CD4-positive, alpha-beta T cell treated with Interleukin-4 for 4 hours (primary cell): ENCODE measurements at regions not wholly inside any gene's neighbourhood (a gene's known extent, or its start where the extent isn't known, plus 50 kb on each side); places are given as distances from the start of the nearest gene placed in this dataset.
"Not testable (repeated sequence)": the region's sequence is repeated elsewhere in the genome, so short reads cannot be mapped to it uniquely, and the experiment has no call there.

Source experiments
- DNase-seq: peaks from one replicate; pipeline ENCODE4 v3.0.0-alpha.2; 2020

DNA sequence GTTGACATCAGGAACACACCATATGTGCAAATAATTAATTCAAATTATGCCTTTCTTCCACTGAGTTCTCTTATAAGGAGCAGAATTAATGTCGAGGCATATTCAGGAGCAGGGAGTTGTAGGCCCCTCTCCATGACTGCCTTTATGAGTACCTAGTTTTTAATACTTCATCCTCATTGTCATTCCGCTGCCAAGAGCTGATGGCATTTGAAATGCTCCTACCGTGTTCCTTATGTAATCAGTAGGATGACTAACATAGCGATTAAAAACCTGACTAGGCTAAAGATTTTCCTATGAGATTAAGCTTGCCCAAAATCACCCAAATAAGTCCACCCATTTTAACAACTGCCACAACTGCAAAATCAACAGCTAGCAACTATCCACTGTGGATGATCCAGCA lies 220.6 kb downstream of the DHX15 start:
- DNase-seq = no peak

DNA sequence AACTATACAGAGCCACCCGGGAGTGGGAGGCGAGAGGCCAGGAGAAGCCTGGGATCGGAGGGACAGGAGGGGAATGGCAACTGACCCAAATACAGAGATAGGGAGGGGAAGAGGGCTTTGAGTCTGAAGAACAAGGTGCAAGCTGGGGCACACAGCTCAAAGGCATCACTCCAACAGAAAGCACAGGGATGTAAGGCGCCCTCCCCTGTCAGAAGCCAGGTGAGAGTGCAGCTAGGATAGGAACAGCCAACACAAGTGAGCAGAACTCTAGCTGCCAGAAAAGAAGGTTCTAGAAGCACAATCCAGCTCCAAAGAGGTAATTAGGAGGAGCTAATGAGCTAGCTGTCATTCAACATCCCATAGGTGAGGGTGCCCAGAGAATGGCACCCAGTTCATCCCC lies 232.2 kb downstream of the DHX15 start:
- DNase-seq = no peak

DNA sequence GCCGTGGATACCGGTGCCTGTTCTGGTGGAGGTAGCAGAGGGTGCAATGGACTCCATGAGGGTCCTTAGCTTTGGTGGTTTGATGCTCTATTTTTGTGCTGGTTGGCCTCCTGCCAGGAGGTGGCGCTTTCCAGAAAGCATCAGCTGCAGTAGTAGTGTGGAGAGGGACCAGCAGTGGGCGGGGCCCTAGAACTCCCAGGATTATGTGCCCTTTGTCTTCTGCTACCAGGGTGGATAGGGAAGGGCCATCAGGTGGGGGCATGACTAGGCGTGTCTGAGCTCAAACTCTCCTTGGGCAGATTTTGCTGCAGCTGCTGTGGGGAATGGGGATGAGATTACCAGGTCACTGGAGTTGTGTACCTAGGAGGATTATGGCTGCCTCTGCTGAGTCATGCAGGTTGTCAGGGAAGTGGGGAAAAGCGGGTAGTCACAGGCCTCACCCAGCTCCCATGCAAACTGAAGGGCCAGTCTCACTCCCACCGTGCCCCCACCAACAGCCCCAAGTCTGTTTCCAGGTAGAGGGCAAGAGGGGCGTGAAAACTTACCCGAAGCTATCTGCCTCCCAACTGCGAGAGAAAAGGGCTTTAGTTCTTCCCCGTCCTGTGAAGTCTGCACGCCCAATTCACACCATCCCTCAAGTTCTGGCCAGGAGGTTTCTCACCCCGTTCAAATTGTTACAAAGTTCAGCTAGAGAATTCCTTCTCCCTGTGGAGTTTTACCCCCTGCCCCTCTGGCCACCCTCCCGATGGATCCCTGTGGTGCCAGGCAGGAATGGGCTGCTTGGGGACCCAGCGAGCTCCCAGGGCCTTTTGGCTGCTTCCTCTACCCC lies 235.0 kb downstream of the DHX15 start:
- DNase-seq = not testable (repeated sequence)

DNA sequence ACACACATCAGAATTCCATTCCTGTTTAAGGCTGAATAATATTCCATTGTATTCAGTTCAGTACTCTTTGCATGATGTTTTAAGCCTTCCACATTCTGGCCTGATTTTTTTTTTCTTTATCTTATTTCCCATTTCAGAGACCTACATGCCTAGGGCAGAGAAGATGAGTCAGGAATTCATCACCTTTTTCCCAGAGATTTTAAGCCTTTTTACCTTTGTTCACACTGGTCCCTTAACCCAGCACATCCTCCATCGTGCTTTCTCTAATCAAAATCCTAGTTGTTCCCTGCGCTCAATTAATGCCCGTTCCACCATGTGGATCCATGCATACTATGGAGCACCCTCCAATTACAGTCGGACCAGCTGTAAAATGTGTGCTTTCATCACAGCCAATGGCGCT lies 245.1 kb downstream of the DHX15 start:
- DNase-seq = no peak

DNA sequence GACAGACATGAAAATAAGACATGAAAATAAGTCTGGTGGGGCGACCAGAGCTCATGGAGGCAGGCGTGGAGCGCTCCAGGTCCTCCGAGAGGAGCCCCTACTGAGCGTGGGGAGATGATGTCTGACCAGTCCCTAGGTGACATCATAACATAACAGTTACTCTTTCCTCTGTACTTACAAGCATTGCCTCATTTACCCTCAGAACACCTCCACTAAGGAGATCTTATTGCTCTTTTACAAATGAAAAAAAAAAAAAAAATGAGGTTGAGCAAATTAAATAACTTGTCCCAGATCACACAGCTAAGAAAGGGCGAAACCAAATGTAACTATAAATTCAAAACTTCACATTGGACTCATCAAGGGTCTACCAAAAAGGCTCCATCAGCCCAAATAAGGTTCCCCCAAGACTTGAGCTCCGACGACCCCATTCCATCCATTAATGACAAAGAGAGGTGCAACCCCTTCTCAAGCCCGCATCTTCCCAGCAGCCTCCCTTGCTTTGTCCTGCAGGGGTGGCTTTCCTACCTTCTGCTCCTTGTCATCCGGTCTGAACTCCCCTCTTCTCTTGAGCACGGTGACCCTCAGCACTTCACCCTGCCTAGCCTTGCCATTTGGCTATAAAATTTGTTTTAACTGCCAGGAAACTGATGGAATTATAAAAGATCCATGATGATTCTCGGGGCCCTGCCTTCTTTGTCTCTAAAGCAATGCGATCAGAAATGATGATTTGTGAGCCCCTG lies 246.7 kb downstream of the DHX15 start:
- DNase-seq = no peak

DNA sequence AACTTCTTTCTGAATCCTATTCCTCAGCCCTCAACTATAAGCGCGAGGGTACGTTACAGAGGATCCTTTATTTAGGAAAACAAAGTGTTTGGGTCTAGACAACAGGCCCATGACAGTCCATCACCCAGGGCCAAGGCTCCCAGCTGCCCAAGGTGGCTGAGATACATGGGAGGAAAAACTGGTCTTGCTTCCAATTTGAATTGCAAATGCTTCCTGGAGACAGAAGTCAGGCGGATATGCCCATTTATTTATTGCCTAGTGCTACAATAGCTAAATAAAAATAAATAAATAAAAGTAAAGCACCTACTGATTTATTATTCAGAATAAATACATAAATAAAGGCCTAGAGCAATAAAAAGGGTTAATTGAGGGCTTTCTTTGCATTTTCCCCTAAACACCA lies 248.7 kb downstream of the DHX15 start:
- DNase-seq = no peak

DNA sequence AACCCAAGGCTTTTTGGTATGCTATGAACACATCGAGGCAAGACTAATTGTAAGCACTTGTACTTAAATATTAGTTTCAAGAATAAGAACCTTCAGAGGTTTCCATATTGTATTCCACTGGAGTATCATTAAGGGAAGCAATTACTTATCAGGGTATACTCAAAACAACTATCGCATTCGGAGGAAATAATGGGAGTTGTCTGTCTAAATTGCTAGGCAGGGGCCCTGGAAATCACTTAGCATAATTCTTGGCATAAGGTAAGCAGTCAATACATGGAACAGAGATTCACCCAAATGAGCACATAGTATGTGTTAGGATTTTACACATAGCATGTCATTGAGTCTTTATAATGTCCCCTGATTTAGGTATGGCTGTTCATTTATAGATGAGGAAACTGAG lies 249.4 kb downstream of the DHX15 start:
- DNase-seq = no peak

DNA sequence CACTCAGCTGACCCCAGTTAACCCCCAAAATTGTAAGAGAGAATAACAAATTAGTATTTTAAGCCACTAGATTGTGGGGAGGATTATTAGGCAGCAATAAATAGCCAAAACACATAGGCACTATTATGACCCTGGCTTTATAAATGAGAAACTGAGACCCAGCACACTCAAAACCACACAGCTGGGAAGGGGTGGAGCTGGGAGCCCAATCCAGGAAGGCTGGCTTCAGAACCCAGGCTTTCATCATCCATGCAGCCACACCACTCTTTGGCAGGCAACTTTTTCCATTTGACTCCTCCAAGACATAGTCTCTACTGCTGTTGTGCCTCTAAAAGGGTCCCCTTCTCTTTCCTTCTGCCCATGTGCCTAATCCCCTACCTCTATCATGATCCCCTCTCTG lies 253.8 kb downstream of the DHX15 start:
- DNase-seq = no peak

DNA sequence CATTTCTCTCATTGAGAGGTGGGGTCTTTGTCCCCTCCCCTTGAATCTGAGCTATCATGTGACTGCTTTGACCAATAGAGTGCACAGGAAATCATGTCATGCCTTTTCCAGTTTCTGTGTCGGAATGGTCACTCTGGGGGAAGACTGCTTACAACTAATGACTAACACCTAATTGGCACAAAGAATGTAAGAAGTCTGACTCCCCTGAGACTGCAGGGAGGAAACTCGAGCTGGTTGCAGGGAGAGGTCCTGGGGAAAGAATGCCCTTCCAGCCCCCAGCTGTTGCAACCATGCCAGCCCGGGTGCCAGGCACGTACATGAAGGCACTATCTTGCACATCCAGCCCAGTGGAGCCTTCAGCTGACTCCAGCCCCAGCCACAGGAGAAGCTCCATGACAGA lies 254.2 kb downstream of the DHX15 start:
- no peak for DNase-seq

DNA sequence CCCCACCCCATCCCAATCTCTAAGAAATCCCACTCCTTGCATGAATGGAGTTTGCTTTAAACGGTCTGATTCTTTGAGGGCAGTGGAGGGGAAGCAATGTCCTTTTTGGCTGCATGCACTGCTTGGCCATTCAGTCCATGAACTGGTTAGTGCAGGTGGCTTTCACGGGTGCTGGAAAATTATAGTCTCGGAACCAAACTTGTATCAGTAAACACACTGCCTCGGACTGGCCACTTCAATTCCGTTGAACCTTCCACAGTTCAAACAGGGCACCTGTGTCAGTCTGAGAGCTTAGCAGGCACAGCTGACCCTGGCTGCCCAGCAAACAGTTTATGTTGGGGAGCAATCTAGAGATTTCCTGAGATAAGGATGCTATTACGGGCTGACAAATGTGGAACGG lies 255.6 kb downstream of the DHX15 start:
- DNase-seq = no peak

DNA sequence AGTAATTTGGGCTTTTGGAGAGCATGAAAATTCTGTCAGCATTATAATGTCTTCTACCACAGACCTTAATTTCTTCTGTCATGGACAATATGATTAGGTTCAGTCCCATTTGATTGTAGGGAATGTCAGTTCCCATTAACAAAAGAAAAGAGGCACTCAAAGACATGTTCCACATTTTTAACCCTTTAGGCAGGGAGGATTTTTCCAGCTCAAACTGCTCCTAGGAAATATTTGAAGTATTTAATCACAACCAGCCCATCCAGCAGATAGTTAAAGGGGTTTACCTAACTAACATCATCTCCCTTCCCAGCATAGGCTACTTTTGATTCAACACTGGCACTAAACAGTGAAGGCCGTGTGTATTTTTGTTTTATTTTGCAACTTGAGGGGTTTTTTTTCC lies 256.0 kb downstream of the DHX15 start:
- no peak for DNase-seq

DNA sequence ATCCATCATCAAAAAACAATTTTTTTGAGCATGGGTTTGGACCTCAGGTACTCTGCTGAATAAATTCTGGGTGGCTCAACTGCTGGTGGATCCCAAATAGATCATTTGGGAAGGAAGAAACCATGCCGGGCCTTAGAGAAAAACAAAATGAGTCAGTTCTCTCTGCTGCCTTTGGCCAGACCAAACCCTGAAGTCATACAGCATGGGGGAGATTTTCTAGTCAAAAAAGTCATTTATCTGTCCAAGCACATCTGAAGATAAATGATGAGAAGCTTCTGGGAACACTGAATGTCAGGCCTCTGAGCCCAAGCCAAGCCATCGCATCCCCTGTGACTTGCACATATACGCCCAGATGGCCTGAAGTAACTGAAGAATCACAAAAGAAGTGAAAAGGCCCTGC lies 261.4 kb downstream of the DHX15 start:
- no peak for DNase-seq

DNA sequence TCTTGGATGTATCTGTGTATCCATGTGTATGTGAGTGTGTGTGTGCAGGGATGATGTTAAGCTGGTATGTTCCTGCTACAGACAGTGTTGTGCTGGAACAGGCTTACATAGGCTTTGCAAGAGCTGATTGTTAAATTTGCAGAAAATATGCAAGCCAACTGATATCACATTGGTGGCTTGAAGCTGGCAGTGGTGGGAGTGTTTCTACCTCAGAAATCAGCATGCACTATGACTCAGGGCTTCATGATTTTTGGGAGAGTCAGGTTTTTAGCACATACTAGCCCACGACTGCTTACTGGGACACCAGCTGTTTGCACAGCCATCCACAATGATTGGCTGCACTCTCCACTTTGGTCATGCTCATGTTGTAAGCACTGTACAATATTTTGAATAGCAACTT lies 261.8 kb downstream of the DHX15 start:
- no peak for DNase-seq

DNA sequence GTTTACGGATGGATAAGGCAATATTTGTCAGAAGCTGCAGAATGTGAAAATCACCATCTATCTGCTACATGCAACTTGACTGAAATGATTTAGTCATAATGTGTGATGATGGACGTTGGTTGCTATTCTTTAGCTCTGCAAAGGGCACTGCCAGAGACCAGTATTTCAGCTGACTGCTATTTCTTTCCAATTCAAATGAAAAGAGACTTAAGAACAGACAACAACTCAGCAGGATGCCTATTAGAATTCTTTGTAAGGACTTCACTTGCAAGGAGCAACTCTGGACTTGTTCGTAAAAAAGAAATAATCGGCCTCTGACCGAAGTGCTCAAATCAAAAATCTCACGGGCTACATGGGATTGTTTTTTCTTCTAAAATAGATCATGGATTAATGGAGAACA lies 262.7 kb downstream of the DHX15 start:
- no peak for DNase-seq

DNA sequence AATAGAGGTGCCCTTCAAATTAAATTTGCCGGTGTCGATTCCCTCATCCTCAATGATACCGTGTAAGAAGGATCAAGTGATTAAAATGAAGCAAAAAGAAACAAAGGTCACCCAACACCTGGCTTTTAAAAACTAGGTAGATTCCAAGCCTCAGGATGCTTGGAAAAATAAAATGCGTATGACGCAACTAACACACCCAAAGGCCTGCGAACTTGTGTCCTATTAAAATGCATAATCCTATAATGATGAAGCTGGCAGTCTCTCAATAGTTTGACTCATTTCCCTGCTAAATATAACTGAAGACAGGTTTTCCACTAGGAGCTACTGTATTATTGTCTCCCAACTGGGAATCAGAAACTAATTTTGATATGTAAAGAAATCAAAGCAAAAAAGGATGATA lies 263.2 kb downstream of the DHX15 start:
- DNase-seq = no peak

DNA sequence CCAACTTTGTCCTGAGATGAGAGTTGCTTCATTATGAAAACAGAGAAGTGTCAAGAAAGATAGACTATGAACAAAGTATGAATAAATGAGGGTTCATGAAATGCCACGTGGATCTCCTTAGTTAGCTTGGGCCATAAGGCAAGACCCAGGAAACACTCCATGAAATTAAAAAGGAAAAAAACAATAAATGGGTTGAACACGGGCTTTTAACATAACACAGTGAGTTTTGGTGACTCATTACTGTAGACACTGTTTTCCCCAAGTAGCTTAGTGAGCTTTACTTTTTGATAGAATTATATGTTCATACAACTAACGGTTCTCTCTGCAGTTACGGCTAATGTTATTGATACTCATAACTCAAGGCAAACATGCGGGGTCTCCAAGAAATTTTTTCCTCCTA lies 265.0 kb downstream of the DHX15 start:
- no peak for DNase-seq

DNA sequence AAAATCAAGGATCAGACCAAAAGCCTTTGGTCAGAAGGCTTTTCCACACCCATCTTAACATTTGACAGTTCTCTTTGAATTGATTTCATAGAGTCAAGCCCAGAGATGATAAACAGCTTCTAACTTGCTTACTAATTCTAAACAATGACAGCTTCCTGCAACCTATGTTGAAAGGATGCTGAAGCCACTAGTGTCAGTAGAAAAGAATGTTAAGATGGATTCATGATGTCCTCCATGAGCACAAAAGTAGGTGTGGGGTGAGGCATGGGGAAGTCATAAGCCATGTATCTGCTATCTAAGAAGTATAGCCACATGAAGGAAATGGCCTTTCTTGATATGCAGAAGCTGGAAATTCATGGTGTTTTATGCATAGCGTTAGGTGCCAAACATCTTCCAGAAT lies 269.3 kb downstream of the DHX15 start:
- no peak for DNase-seq

DNA sequence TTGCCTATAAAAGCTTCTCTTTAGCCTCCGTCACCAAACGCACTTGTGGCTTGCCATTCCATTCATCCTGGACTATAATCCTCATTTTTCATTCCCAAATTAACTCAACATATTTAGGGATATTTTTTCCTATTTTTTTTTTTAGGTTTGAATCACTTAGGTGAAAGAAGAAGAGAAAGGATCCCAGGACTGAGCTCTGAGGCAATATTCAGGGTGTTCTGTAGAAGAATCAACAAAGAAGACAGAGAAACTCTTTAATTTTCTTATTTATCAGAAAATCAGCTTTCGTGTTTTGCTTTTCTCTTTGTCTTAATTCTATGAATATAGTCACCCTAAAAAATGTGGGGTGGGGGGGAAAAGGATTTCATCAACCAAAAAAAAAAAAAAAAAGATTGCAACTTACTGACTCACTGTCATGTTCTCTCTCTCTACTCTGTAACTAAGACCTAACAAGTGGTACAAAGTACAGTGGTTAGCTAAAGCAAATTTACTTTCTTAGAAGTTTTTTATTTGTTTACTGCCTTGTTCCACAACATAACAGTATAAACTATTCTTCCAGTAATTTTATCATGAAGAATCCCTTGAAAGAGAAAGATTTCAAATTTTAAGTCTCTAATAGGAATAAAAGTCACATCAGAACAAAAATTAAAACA lies 272.0 kb downstream of the DHX15 start:
- DNase-seq = no peak

DNA sequence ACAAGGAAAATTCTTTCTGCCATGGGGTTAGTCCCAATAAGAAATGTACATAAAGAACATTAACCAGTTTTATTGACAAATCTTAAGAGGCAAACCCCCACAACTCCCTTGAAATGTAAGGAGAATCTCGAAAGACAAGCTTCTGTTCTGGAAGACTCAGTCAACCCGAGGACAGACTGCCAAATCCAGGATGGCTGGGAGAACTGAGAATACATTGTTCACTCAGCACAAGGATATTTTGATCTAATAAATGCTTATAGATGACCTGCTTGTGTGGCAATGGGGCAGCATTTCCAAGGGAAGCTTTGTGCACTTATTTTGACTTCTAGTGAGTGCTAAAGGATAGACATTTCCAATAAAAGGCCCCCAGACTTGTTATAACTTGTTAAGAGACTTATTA lies 280.4 kb downstream of the DHX15 start:
- no peak for DNase-seq

DNA sequence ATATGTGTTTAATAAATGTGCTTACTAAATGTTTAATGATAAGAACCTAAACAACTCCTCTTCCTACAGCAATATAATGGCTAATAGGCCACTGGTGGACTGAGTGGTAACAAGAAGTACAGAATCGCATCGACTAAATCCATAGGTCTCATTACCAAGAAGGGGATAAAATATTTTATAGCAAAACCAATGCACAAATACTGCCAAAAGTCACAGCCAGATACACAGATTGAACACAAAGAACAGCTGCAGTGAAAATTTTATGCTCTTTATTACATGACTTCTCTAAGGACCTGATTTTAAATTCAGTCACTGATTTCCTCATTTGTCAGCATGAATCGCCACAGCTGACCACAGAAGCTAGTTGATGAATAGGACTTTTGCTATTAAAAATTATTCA lies 285.4 kb downstream of the DHX15 start:
- no peak for DNase-seq

DNA sequence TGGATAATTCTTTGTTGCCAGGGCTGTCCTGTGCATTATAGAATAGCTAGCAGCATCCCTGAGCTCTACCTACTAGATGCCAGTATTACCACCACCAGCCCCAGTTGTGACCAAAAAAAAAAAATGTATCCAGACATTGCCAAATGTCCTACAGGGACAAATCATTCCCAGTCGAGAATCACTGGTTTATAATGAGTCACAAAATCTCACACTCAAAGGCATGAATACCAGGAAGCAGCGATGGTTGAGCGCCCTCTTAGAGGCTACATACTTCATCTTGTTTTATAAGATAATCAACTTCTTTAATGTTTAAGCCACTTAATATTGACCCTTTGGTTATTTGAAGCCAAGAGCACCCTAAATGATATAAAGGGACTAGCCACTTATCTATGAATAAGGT lies 297.3 kb downstream of the DHX15 start:
- no peak for DNase-seq

DNA sequence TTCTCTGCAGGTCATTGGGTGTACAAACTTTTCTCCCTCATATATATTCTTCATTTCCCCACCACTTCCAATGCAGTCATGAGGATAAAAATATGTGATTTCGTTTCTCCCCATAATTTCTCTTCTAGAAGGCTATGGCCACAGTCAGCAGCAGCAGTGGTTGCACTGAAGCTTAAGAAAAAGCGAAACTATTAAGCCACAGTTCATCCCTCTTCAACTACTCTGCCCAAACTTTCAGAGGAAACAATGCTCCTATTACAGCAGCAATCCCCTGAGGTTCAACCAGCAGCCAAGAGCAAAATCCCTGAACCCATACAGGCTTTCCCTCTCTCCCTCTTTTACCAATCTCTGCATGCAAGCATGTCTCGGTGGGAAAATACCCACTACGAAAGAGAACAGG lies 298.6 kb downstream of the DHX15 start:
- no peak for DNase-seq

DNA sequence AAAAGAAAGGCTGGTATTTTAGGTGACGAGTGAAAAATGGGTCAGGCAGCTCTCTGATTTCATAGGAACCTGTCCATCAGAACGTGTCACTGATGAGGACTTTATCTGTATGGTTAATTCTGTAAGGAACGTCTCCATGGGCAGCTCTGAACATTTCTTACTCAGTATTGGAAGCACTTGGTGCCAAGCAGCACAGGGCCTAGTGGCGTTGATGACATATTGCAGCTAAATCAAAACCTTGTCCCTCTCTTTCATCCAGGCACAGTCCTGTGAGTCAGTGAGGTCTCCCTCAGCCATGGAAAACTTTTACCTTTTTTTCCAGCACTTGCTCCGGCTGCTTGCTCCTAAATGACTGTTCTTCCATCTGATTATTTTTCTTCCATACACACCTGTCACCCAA lies 301.9 kb downstream of the DHX15 start:
- DNase-seq = no peak

DNA sequence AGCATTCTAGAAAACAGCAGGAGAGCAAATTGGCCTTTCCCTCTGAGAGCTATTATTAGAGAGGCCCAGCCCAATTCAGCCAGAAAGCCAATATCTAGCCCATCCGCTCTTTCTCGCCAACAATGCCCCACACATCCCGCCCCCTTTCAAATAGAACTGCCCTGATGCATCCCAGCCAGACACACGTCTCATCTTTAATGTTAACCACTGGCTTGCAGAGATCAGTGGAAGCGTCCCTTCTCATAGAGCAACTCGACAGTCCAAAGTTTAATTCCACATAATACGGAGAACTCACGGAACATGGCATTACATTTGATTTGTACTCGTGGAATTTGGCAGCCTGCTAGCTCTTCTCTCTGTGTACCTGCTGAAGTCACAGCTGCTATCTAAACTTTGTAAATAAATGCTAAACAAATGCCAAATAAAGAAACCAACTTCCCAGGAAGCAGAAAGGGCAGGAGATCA lies 304.4 kb downstream of the DHX15 start:
- no peak for DNase-seq
